GM18520 (cell line): ENCODE measurements at regions not wholly inside any gene's neighbourhood (a gene's known extent, or its start where the extent isn't known, plus 50 kb on each side); places are given as distances from the start of the nearest gene placed in this dataset.

Experiments
- ATAC-seq: cut with Tn5 transposase; IDR thresholded peaks from one replicate; pipeline ENCODE4 v1.9.1; 2021; ENCODE audit not compliant: unreplicated experiment

GRCh38 chr16:72228014-72228413, 56.1 kb upstream of the PMFBP1 start:
- no peak for ATAC-seq

GRCh38 chr16:72226136-72226535, 54.2 kb upstream of the PMFBP1 start:
- no peak for ATAC-seq

GRCh38 chr16:72224260-72224768, 52.4 kb upstream of the PMFBP1 start:
- ATAC-seq, result no peak

- no peak for ATAC-seq
Measured at GRCh38 chr16:72222503-72222902, 50.5 kb upstream of the PMFBP1 start.
